Stimulated activated CD8-positive, alpha-beta memory T cell treated with anti-CD3 and anti-CD28 coated beads, Interleukin-4, amount 100 ng/mL, for 1 hour (primary cell): ENCODE measurements at regions not wholly inside any gene's neighbourhood (a gene's known extent, or its start where the extent isn't known, plus 50 kb on each side); places are given as distances from the start of the nearest gene placed in this dataset.

ENCODE experiments used
- DNase-seq, 2 donors: peaks; one replicate each; pipeline ENCODE4 v3.0.0-alpha.2; 2020; ENCODE audit warnings: low read depth in 2 of 2, low spot score in 1 of 2

DNA sequence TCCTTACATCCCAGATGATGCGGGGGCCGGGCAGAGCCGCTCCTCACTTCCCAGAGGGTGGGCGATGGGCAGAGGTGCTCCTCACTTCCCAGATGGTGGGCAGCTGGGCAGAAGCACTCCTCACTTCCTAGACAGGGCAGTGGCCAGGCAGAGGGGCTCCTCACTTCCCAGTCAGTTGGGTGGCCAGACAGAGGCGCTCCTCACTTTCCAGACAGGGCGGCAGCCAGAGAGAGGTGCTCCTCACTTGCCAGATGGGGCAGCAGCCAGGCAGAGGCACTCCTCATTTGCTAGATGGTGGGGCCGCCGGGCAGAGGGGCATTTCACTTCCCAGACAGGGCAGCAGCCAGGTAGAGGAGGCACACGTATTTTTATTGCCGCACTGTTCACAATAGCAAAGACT lies 622.0 kb upstream of the KCNMB2 start:
- no peak for DNase-seq

DNA sequence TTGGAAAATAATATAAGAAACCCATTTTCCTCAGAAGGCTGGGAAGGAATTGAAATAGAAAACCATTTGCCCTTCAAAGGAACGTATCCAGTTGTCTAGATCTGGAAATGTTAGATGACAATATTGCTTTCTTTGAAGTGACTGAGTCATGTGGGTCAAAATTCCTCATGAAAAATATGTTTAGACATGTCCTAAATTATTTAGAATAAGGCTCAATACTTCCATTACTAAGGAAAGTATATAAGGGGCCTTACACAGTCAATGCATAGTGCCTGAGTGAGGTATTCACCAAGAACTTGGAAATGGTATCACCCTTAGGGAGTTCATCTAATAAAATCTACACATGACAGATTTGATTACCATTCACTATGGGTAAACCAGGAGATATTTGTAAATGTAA lies 619.8 kb upstream of the KCNMB2 start:
- DNase-seq = no peak

DNA sequence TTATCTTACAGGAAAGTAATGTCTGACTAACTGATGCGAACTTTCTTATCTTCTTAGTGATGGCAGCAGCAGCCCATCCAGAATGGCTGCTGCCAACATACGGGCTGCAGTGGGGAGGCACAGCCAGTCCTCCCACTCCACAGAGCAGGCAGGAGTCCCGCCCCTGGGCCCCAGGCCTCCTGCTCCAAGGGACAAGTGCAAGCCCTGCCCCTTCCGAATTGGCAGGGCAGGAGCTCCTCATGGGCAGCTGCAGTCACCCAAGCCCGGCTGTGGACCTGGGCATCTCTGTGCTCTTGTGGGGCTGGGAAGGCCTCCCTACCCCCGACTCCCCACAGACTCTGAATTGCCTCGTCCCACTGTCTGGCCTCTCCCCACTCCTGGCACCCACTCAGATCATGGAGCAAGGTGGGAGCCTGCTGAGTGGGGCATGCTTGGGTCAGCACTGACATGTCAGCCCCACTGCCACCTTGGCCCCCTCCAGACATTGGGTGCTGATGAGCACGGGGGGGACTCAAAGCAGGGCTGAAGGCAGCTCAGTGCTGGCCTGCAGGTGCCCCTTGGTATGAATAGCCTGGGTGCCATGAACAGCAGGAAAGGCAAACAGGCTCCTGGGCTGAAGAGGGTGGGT lies 618.9 kb upstream of the KCNMB2 start:
- no peak for DNase-seq

DNA sequence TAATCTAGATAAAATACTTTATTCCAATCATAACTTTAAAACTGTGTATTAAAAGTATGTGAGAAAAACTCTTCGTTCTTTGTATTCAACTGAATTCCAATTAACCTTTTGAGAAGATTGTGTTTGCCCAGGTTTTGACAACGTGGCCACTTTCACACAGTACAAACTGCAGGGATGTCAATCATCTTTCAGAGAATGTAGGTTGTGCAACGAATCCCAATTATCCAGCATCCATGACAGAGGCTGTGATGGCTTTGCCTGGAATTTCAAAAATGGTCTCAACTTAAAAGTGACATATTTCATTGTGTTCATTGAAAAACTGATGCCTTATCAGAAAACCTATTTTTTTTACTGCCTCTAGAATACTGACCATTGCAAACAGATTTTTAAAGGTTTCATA lies 615.1 kb upstream of the KCNMB2 start:
- no peak for DNase-seq

DNA sequence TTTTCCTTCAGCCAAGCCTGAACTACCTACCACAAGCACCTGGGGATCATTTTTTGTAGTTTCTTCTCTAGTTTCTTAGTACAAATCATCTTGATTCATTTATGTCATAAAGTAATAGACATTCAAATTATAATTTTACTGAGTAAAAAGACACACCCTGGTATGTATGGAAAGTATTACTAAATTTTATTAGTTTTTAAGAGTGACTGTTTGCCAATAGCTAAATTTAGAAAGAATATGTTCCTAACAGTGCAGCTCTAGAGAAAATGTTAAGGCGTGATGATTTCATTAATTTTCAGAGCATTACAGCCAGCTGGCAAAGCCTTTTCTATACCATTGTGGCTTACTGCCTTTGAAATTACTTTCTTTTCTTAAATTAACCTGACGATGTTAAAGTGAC lies 612.0 kb upstream of the KCNMB2 start:
- no peak for DNase-seq

DNA sequence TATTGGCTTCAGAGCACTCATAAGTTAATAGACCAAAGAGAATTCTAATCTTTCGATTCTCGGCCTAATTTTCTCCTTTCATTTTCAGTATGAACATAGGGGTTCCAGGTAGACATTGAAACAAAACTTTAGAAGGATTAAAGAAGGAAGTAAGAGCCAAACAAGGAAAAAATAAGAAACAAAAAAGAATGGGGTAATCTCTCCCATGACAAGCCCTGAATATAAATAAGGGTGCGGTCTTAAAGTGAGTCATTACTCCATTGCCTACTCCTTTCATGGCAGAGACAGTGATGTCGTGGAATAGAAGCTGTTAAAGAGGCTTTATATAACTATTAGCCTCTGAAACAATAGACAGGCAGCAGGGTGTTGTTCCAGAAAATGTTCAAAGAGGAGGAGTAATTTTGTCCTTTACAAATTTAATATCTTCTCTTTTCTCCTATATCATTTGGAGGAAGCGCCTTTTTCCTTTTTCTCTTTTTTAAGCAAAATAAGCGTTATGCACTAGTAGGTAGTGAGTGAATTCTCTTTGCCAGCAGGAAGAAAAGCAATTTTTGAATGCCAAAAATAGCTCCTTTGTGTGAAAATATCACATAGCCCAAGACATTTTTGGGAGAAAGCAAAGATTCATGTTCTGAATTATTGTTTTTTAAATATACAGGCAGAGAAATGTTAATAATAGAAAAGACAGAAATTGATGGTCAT lies 607.9 kb upstream of the KCNMB2 start:
- DNase-seq = no peak

DNA sequence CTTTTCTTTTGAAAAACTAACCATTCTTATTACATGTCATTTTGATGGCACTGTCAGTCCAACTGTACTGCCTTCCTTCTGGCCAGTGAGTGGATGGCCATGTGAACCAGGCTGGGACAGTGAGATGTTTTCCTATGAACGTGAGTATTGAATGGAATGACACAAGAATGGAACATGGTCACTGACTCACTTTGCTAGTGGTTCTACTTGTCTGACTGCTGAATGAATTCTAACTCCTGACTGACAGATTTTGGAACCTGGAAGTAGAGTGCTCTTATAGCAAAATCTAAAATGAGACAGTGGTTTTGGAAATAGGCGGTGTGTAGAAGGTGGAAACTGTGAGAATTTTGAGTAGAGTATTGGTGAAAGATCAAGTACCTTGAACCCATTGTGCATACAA lies 606.9 kb upstream of the KCNMB2 start:
- DNase-seq = no peak

DNA sequence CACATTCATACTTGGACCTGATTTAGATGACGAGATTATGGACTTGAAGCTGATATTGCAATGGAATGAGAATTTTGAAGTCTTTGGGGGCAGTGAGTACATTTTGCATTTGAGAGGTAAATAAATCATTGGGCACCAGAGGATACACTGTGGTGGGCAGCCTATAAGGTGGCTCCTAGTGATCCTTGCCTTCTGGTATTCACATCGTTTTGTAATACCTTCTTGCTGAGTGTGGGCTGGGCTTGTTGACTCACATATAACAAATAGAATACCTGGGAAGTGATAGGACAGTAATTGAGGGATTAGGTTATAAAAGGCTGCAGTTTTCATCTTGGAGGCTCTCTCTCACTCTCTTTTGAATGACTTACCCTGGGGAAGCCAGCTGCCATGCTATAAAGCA lies 605.5 kb upstream of the KCNMB2 start:
- DNase-seq = no peak

DNA sequence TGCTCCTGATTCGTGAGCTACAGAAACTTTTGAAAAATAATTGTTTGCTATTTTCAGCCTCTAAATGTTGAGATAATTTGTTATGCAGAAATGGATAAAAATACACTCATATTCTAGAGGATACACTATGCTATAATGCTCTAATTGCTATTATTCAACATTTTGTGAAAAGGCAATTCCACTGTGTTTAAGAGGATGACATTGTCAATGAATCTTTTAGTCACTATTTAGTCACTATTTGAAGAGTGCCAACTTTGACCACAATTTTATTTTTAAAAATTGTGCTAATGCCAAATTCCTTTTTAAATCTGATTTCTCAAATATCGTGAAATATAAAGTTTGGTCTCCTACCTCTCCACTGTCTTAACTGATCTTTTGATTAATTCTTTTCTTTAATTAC lies 604.9 kb upstream of the KCNMB2 start:
- no peak for DNase-seq

DNA sequence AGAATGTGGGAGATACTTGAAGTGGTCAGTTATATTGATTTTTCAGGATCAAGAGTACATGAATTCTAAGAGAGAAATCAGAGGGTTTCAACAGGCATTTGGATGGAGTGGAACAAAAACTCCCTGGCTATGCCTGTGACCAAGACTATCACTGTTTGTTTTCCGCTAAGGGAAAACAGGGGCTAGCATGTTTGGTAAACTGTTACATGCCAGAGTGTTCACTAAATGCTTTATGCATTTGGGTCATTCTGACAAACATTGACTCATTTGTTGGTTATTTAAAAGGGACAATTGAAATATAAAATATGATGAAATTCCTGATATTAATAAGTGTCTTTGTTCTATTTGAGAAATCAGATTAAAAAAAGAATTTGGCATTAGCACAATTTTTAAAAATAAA lies 603.9 kb upstream of the KCNMB2 start:
- no peak for DNase-seq

DNA sequence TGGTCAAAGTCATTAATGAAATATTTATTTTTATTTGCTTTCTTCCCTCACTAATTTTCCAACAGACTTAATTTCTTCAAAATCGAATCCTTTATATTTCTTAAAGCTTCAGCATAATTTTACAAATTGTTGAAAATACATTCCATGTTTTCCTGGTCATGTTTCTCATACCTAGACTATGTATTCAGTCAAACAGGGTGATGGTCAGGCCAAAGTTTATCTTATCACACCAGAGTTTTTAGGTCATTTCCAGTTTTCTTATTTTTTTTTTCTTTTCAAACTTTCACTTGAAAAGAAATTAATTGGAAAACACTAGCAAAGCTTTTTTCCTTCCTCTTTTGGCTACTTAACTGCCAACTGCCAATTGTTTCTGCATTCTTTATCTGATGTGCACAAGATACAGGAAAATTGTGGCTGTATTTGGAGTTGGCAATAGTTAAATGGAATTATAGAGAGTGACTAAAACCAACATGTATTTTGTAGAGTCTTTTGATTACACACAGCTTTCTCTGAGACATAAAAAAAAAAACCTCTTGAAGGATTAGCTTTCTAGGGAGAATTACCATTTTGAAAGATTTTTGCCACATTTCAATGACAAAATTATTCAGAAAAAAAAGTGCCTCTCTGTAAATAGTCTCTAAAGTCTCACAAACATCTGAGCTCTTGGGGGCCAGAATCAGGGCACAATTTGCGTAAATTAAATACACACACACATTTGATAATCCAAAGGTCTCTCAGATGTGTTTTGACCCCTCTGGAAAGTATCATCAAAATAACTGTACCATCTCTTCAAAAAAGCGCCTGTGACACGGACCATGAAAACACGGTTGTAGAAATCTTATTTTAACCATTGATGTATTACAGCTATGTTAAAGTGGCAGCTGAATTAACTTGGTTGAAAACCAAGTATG lies 603.2 kb upstream of the KCNMB2 start:
- no peak for DNase-seq

DNA sequence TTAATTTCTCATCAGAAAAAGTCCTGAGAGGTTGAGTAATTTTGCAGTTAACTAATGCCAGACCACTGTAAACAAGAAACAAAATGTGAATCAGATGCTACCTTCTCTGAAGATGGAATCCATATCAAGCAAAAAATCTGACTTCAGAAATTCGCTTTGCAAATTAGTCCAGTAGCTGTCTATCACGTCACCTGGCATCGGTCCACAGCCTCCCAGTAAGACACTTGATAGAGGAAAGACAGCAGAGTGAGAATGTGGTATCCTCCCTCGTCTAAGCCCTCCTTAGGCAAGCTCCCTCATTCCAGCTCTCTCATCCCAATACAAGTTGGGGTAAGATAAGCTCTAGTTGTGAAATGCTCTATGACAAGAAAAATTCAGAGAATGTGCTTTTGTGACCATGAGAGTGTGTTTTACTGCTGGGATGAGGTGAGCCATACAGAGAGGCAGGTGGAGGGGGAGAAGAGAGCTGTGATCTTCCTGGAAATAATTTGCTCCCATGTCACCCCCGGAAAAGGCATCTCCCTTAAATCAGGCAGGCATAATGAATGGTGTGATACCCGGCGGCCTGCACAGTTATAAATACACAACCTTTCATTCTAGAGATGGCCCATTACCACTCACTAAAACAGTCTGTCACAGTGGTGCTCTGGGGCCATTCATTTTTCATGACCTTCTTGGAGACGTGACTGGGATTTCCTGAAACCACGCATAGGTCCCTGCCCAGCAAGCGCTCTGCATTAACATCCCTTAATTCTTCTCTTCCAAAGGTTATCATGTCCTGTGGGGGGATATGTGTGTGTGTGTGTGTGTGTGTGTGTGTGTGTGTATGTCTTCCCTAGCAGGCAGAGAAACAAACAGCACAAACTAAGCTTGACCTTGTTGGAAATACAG lies 602.0 kb upstream of the KCNMB2 start:
- no peak for DNase-seq

DNA sequence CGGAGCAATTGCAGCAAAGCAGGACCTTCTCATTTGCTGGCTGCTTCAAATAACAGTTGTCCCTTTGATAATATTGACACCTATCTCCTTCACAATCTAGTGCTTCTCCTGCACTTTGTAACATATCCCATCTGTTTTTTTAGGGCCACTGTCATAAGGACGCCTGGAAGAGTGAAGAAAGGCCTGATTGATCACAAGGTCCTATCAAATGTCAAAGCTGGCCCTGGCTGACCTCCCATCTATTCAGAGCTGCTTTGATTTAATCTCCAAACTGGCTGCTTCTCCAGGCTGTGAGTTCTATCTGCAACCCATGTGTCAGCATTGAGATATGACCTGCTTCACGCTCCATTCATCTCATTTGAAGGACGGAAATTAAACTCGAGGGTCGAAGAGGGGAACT lies 601.2 kb upstream of the KCNMB2 start:
- DNase-seq = no peak

DNA sequence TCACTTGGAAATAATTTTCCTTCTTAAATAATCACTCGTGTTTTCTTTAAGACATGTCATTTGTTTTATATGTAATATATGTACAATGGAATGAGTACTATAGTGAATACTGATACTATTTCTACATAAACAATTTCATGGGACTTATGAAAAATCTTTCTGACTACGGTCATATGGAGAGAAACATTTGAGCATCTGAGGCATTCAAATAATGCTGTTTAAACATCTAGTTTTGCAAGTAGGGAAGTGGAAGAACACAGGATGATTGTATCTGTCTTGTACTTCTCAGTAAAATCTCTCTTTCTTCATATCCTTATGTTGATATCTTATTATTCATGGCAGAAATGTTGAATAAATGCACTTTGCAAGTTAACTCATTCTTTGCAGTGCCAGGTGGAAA lies 599.5 kb upstream of the KCNMB2 start:
- DNase-seq = no peak

DNA sequence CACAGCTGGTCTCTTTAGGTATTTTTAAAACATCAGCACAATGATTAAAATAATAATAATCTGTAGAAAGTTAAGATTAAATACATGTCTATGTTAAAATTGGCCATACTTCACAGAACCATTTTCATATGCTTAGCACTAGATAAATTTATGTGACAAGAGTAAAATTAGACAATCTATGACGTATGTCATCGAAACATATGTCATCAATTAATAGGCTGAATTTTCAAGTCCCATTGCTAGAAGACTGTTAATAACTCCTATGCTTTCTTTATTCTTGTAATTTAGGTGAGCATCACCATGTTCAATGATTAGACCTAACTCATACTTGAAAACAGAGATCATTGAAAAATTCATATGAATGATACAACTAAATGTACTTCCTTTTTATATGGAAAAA lies 593.3 kb upstream of the KCNMB2 start:
- DNase-seq = no peak

DNA sequence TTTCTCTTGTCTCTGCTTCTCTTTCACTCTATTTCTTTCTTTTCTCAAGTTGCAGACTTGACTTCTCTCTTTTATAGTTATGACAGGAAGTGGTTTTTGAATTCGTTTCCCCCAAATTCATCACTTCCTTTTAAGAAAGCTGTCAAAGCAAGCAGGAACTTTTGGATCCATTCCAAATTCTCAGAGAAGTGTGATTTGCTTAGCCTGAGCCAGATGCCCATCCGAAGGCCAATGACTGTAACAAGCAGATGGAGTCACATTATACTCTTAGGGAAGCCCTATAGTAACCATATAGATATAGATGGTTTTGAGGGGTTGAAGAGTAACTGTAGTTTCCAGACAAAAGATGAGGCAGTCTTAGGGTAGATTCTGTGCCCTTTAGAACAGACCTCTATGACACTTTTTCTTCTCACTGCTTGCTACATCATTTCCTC lies 592.0 kb upstream of the KCNMB2 start:
- DNase-seq = no peak

DNA sequence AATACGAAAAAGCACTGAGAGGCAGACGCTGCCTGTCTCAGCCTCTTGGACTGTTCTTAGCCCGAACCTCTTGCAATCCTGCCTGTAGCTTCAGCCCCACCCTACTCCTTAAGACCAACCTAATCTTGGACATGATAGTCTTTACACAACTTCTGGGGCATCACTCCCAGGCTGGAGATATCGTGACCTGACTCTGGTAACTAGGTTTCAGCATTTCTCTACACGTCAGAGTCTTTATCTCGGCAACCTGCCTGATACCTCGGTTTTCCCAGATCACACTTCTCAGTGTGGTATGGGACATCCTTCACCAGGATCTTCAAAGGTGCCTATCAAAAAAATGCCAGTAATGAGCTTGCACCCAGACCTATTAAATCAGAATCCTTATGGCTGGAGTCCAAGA lies 590.2 kb upstream of the KCNMB2 start:
- no peak for DNase-seq

DNA sequence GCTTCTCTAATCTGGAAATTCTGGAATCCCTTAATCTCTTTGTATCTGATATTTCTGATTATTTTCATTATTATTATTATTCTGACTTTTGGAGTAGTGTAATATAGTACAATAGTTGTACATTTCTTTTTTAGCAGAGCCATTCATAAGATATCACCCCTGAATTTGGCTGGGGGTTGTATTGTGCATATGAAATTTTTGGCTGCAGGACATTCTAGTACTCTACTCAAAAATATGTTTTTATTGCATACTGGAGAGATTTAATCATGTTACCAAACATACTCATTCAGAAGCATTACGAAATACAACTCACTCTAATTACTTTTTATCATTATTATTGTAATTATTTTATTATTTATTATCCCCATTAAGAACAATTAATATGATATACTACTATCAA lies 589.7 kb upstream of the KCNMB2 start:
- DNase-seq = no peak

DNA sequence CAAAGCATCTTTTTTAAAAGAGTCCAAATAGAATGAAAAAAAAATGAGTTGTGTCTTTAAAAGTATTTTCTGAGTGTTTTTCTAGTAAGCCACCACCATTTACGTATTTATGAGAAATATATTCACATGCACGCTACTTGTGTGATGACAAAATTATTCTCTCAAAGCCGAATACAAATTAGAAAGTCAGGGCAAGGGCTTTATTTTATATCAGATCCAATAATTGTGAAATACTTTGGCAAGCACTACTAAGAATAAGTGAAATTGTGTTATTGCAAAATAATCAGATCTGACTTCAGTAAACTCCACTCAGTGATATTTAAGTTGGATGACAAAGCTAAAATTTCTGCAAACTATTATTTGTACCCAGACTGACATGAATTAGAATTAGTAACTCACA lies 589.3 kb upstream of the KCNMB2 start:
- no peak for DNase-seq

DNA sequence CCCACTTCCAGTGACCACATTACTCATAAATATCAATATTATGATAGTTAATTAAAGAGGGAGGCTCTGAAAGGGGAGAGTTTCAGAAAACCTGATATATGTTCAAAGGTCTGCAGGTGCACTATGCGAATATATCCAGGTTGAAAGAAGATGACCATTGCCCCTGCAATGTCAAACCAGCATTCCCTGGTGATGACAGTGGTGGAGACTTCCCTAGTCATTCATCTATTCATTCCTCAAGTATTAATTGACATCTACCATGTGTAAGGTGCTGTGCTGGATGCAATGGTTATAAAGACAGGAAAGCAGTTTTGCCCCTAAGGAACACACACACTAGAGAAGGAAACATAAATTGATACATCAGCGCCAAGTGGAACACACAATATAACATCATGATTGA lies 588.3 kb upstream of the KCNMB2 start:
- no peak for DNase-seq

DNA sequence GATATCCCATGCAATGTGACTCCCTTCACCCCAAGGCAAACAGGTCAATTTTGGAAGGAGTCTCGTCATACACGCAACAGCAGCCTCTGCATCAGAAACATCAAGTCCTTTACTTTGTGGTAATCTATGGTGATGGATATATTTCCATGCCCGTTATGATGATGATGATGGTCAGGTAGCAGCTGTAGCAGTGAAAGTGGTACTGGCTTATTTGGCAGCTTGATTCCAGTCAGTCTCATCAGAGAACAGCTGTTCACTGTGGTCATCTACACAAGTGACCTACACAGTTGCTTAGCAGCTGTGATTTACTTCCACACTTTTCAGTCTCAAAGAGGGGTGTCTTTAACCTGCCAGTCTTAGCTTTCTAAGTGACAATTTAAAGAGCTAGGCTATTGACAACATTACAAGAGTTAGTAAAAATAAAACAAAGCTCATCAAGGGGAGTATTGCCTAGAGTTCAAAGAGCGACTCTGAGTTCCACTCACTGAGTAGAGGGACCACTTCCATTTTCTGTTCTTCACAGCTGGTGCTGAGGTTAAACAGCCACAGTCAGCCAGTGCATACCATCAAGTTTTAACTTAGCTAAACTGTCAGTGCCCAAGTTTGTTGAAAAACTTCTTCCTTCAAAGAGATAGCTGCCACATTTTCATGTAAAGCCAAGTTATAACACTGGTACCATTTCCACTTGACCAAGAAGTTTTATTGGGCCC lies 587.4 kb upstream of the KCNMB2 start:
- no peak for DNase-seq
